GM12891 (cell line): ENCODE measurements at regions not wholly inside any gene's neighbourhood (a gene's known extent, or its start where the extent isn't known, plus 50 kb on each side); places are given as distances from the start of the nearest gene placed in this dataset.

ENCODE experiments used
- POLR2A ChIP-seq: IDR thresholded peaks from 2 replicates; pipeline ENCODE4 v1.6.1; 2011; ENCODE audit warnings: low read depth, low read length, control low read depth
- POLR2AphosphoS5 ChIP-seq: IDR thresholded peaks from 2 replicates; pipeline ENCODE4 v1.6.1; 2011; ENCODE audit warnings: low read depth, low read length, control low read depth
- POU2F2 ChIP-seq: IDR thresholded peaks from 2 replicates; pipeline ENCODE4 v1.6.1; 2011; ENCODE audit warnings: low read depth, mild to moderate bottlenecking, control low read depth, low read length, moderate library complexity
- SPI1 ChIP-seq: IDR thresholded peaks from 2 replicates; pipeline ENCODE4 v1.6.1; 2011; ENCODE audit warnings: low read depth, low read length, control low read depth
- TAF1 ChIP-seq: IDR thresholded peaks from 2 replicates; pipeline ENCODE4 v1.6.1; 2011; ENCODE audit warnings: low read depth, low read length, control low read depth

DNA sequence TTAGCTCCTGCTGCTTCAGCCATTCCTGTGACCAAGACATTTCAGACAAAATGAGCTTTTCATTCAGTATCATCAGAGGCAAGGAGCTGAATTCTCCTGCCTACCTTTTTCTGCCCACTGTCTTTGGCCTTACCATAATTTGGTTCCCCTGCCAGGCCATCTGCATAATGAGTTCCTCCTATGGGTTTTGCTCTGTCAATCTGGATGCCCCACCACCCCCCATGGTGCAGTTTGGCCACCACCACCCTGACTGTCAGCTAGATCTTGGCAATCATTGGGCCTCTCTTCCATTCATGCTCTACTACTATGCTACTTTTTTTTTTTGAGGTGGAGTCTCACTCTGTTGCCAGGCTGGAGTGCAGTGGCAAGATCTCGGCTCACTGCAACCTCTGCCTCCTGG lies 169.2 kb upstream of the ZKSCAN2 start:
- no peak for TF ChIP-seq TAF1
- TF ChIP-seq POLR2A = no peak
- TF ChIP-seq POLR2AphosphoS5 = no peak
- TF ChIP-seq SPI1 = no peak
- no peak for TF ChIP-seq POU2F2
